ENCODE measurements at regions not wholly inside any gene's neighbourhood (a gene's known extent, or its start where the extent isn't known, plus 50 kb on each side); places are given as distances from the start of the nearest gene placed in this dataset.

- Mint-ChIP-seq H3K4me1 (peaks cover 14% of the 10 kb centered on the region; the same call in 2 of the 3 replicates), H3K27ac (no peak overlapping the region), H3K27me3 (ENCODE audit: insufficient read depth, low read depth, poor library complexity) (peaks cover 5% of the 10 kb centered on the region), H3K36me3 (ENCODE audit: low read depth) (peaks cover 3% of the 10 kb centered on the region; the same call in 2 of the 3 replicates), H3K9me3 (peaks cover 4% of the 10 kb centered on the region; the same call in 2 of the 3 replicates), H3K4me3 (no peak overlapping the region)
- TF ChIP-seq EZH2phosphoT487 (IDR thresholded peaks at IDR 0.05; ENCODE audit: unreplicated experiment) = no peak
- peak in 1 of 2 experiments; percentile 33; a peak in 2 of 4 replicates for TF ChIP-seq CTCF (conservative IDR thresholded peaks at IDR 0.05; ENCODE audit: low read depth in 2 of 2)
- Histone ChIP-seq H3K36me3 (ENCODE audit: insufficient read depth) (no peaks in the 10 kb centered on the region), H3K27ac (ENCODE audit: low read depth) (no peak overlapping the region), H3K4me1 (ENCODE audit: insufficient read depth) (no peaks in the 10 kb centered on the region), H3K9me2 (ENCODE audit: insufficient read depth) (no peaks in the 10 kb centered on the region), H3K79me2 (replicated peaks; ENCODE audit: insufficient read depth) (no peaks in the 10 kb centered on the region), H3K4me3 (no peak overlapping the region), H3K4me2 (no peak overlapping the region), H3F3A (replicated peaks; ENCODE audit: low read depth) (no peaks in the 10 kb centered on the region), H4K20me1 (replicated peaks; ENCODE audit: insufficient read depth) (no peaks in the 10 kb centered on the region), H3K27me3 (ENCODE audit: insufficient read depth) (no peaks in the 10 kb centered on the region), H2AFZ (no peak overlapping the region; the same call in 1 of the 2 replicates)
- ATAC-seq (no peak), DNase-seq (ENCODE audit: low spot score) (no peak)
Measured at GRCh38 chr2:11028407-11028916, 116.7 kb downstream of the KCNF1 start.

- H2AFZ ChIP-seq = no peak overlapping the region
- H3K9me2 ChIP-seq (ENCODE audit: insufficient read depth) = no peaks in the 10 kb centered on the region
- no peak overlapping the region for H3K27ac ChIP-seq (ENCODE audit: low read depth)
- no peaks in the 10 kb centered on the region for H3K79me2 ChIP-seq (replicated peaks; ENCODE audit: insufficient read depth)
- Mint-ChIP-seq H3K4me3 (no peak overlapping the region), H3K9me3 (peaks cover 8% of the 10 kb centered on the region; the same call in 2 of the 3 replicates), H3K27me3 (ENCODE audit: insufficient read depth, low read depth, poor library complexity) (peaks cover 5% of the 10 kb centered on the region), H3K27ac (no peak overlapping the region; the same call in 1 of the 2 replicates), H3K4me1 (peaks cover 12% of the 10 kb centered on the region; the same call in 2 of the 3 replicates), H3K36me3 (ENCODE audit: low read depth) (peaks cover 3% of the 10 kb centered on the region; the same call in 2 of the 3 replicates)
- H3K36me3 ChIP-seq (ENCODE audit: insufficient read depth) = no peaks in the 10 kb centered on the region
- no peaks in the 10 kb centered on the region for H3K27me3 ChIP-seq (ENCODE audit: insufficient read depth)
- H3K4me2 ChIP-seq = no peak overlapping the region
- no peaks in the 10 kb centered on the region for H4K20me1 ChIP-seq (replicated peaks; ENCODE audit: insufficient read depth)
- DNase-seq (ENCODE audit: low spot score) (no peak), ATAC-seq (no peak)
- no peaks in the 10 kb centered on the region for H3F3A ChIP-seq (replicated peaks; ENCODE audit: low read depth)
- H3K4me1 ChIP-seq (ENCODE audit: insufficient read depth) = no peaks in the 10 kb centered on the region
- no peak overlapping the region for H3K4me3 ChIP-seq
- TF ChIP-seq CTCF (conservative IDR thresholded peaks at IDR 0.05; ENCODE audit: low read depth in 2 of 2) (no peak), ZNF114 (CRISPR knock-in tag; IDR thresholded peaks at IDR 0.05) (no peak), EZH2phosphoT487 (IDR thresholded peaks at IDR 0.05; ENCODE audit: unreplicated experiment) (no peak), NANOG (IDR thresholded peaks at IDR 0.05; ENCODE audit: borderline replicate concordance) (no peak), POLR2AphosphoS5 (IDR thresholded peaks at IDR 0.05; ENCODE audit: low read depth) (no peak), ZNF462 (CRISPR knock-in tag; IDR thresholded peaks at IDR 0.05) (no peak), ETS1 (IDR thresholded peaks at IDR 0.05) (no peak), CREB1 (CRISPR knock-in tag; IDR thresholded peaks at IDR 0.05; ENCODE audit: low read depth) (no peak), STAT1 (IDR thresholded peaks at IDR 0.05; ENCODE audit: unreplicated experiment) (no peak), EZH2 (IDR thresholded peaks at IDR 0.05; ENCODE audit: low read depth, unreplicated experiment) (no peak)
Measured at GRCh38 chr2:11029136-11029535, 117.4 kb downstream of the KCNF1 start.

Data from GM23338 (cell line).